ENCODE measurements at regions not wholly inside any gene's neighbourhood (a gene's known extent, or its start where the extent isn't known, plus 50 kb on each side); places are given as distances from the start of the nearest gene placed in this dataset.

- TF ChIP-seq GABPA (IDR thresholded peaks at IDR 0.05 in 1 of 2, conservative IDR thresholded peaks at IDR 0.05 in 1 of 2): no peak
- no peaks in the 10 kb centered on the region for H3K27me3 ChIP-seq (ENCODE audit: control insufficient read depth in 4 of 4, insufficient read depth in 4 of 4, low read length in 3 of 4)
- no peak overlapping the region for H3K4me3 ChIP-seq (ENCODE audit: low read depth in 1 of 3, low read length in 3 of 3)
- no peak overlapping the region for H3K9ac ChIP-seq (ENCODE audit: low read depth in 1 of 2, low read length in 2 of 2)
- H3K27ac ChIP-seq (ENCODE audit: low read depth in 1 of 2, low read length in 2 of 2): no peak overlapping the region
- no peaks in the 10 kb centered on the region for H3K4me1 ChIP-seq (ENCODE audit: control insufficient read depth in 4 of 4, insufficient read depth in 4 of 4, low read length in 3 of 4)
- 70% methylated on average over 4 of the region's 4 CpGs for WGBS
- no peaks in the 10 kb centered on the region for H3K9me3 ChIP-seq (ENCODE audit: control insufficient read depth in 4 of 4, low read length in 3 of 4)
- no peak for DNase-seq (ENCODE audit: low spot score)
- no peaks in the 10 kb centered on the region for H3K36me3 ChIP-seq (ENCODE audit: control insufficient read depth in 4 of 4, insufficient read depth in 3 of 4, low read depth in 1 of 4, low read length in 3 of 4)
Observed at GRCh38 chrX:69025802-69026301, 139.4 kb downstream of the PJA1 start.

GRCh38 chrX:69024931-69025330 lies 140.3 kb downstream of the PJA1 start:
- Histone ChIP-seq H3K9ac (ENCODE audit: low read depth in 1 of 2, low read length in 2 of 2) (no peak overlapping the region), H3K36me3 (ENCODE audit: control insufficient read depth in 4 of 4, insufficient read depth in 3 of 4, low read depth in 1 of 4, low read length in 3 of 4) (no peaks in the 10 kb centered on the region), H3K4me1 (ENCODE audit: control insufficient read depth in 4 of 4, insufficient read depth in 4 of 4, low read length in 3 of 4) (no peaks in the 10 kb centered on the region), H3K9me3 (ENCODE audit: control insufficient read depth in 4 of 4, low read length in 3 of 4) (no peaks in the 10 kb centered on the region), H3K27ac (ENCODE audit: low read depth in 1 of 2, low read length in 2 of 2) (no peak overlapping the region), H3K27me3 (ENCODE audit: control insufficient read depth in 4 of 4, insufficient read depth in 4 of 4, low read length in 3 of 4) (no peaks in the 10 kb centered on the region), H3K4me3 (ENCODE audit: low read depth in 1 of 3, low read length in 3 of 3) (no peak overlapping the region)
- DNase-seq (ENCODE audit: low spot score): no peak
- no peak for TF ChIP-seq MAX (IDR thresholded peaks at IDR 0.05)
- no peak for TF ChIP-seq NR2F2 (IDR thresholded peaks at IDR 0.05)
- TF ChIP-seq HNF4G (IDR thresholded peaks at IDR 0.05): no peak
- no peak for TF ChIP-seq REST (IDR thresholded peaks at IDR 0.05)
- WGBS: 67% methylated on average over 4 of the region's 4 CpGs

GRCh38 chrX:69024161-69024736 lies 141.0 kb downstream of the PJA1 start:
- H3K9me3 ChIP-seq (ENCODE audit: control insufficient read depth in 4 of 4, low read length in 3 of 4): no peaks in the 10 kb centered on the region
- H3K4me1 ChIP-seq (ENCODE audit: control insufficient read depth in 4 of 4, insufficient read depth in 4 of 4, low read length in 3 of 4): no peaks in the 10 kb centered on the region
- no peak overlapping the region for H3K27ac ChIP-seq (ENCODE audit: low read depth in 1 of 2, low read length in 2 of 2)
- TF ChIP-seq FOXA1 (IDR thresholded peaks at IDR 0.05) (no peak), NR2F2 (IDR thresholded peaks at IDR 0.05) (no peak), GABPA (IDR thresholded peaks at IDR 0.05 in 1 of 2, conservative IDR thresholded peaks at IDR 0.05 in 1 of 2) (no peak), FOXA2 (IDR thresholded peaks at IDR 0.05) (no peak), HNF4G (IDR thresholded peaks at IDR 0.05) (no peak), TAF1 (conservative IDR thresholded peaks at IDR 0.05) (no peak), RAD21 (IDR thresholded peaks at IDR 0.05) (no peak), YY1 (IDR thresholded peaks at IDR 0.05) (no peak), ZBTB33 (IDR thresholded peaks at IDR 0.05) (no peak), MAX (IDR thresholded peaks at IDR 0.05) (no peak), EGR1 (IDR thresholded peaks at IDR 0.05; ENCODE audit: low read depth in 2 of 2) (no peak)
- no peaks in the 10 kb centered on the region for H3K36me3 ChIP-seq (ENCODE audit: control insufficient read depth in 4 of 4, insufficient read depth in 3 of 4, low read depth in 1 of 4, low read length in 3 of 4)
- no peaks in the 10 kb centered on the region for H3K27me3 ChIP-seq (ENCODE audit: control insufficient read depth in 4 of 4, insufficient read depth in 4 of 4, low read length in 3 of 4)
- no peak overlapping the region for H3K4me3 ChIP-seq (ENCODE audit: low read depth in 1 of 3, low read length in 3 of 3)
- H3K9ac ChIP-seq (ENCODE audit: low read depth in 1 of 2, low read length in 2 of 2): no peak overlapping the region
- no peak for DNase-seq (ENCODE audit: low spot score)
- 88% methylated on average over 10 of the region's 10 CpGs for WGBS

Measured in liver (tissue), 7 donors.